PC-3 (cell line): ENCODE measurements at regions not wholly inside any gene's neighbourhood (a gene's known extent, or its start where the extent isn't known, plus 50 kb on each side); places are given as distances from the start of the nearest gene placed in this dataset.

Source experiments
- ATAC-seq: fragments of 200-7000 bp; cut with Tn5 transposase; 2 replicates; pipeline ENCODE4 v1.9.1; 2020; ENCODE audit warnings: mild to moderate bottlenecking, moderate library complexity
- BruUV-seq: library from RNA; stranded (reverse); fragments of 400-500 nt; replicated peaks from 2 replicates; lab custom pipeline; 2021; lab: Mats Ljungman, UMichigan
- CTCF ChIA-PET: fragments of 300-600 bp; sonication (Branson Sonifier 250); formaldehyde crosslinking; loops from one replicate; lab custom pipeline; 2022; ENCODE audit warnings: antibody characterized with exemption; lab: Charles Lee
- POLR2A ChIA-PET: fragments of 300-600 bp; sonication (Branson Sonifier 250); formaldehyde crosslinking; loops from one replicate; lab custom pipeline; 2022; ENCODE audit warnings: antibody characterized with exemption; ENCODE audit not compliant: unreplicated experiment; lab: Charles Lee
- DNase-seq: peaks from one replicate; pipeline ENCODE4 v3.0.0-alpha.2; 2015
- H2AFZ ChIP-seq: fragments of 300-600 bp; sonication (generic); 2 replicates; pipeline ENCODE4 v1.6.0; 2016; ENCODE audit warnings: antibody characterized with exemption, low read length
- H3F3A ChIP-seq: fragments of 300-600 bp; sonication (generic); one replicate; pipeline ENCODE4 v1.6.0; 2017; ENCODE audit warnings: antibody characterized with exemption, low read length, control low read depth, mild to moderate bottlenecking; ENCODE audit not compliant: unreplicated experiment
- H3K27ac ChIP-seq: fragments of 300-600 bp; sonication (generic); 2 replicates; pipeline ENCODE4 v1.5.1; 2016; ENCODE audit warnings: mild to moderate bottlenecking, low read length
- H3K27me3 ChIP-seq: fragments of 300-600 bp; sonication (generic); 2 replicates; pipeline ENCODE4 v1.6.1; 2016; ENCODE audit warnings: low read length, mixed read lengths
- H3K36me3 ChIP-seq: fragments of 300-600 bp; sonication (generic); 2 replicates; pipeline ENCODE4 v1.6.1; 2016; ENCODE audit warnings: low read depth, mixed run types, low read length, mixed read lengths
- H3K4me1 ChIP-seq: fragments of 300-600 bp; sonication (generic); 2 replicates; pipeline ENCODE4 v1.5.1; 2016; ENCODE audit warnings: low read length; ENCODE audit not compliant: insufficient read depth
- H3K4me2 ChIP-seq: fragments of 300-600 bp; sonication (generic); 2 replicates; pipeline ENCODE4 v1.6.0; 2016; ENCODE audit warnings: low read length
- H3K4me3 ChIP-seq: fragments of 300-600 bp; sonication (generic); 2 replicates; pipeline ENCODE4 v1.5.1; 2016; ENCODE audit warnings: mild to moderate bottlenecking, low read length, mixed read lengths
- H3K79me2 ChIP-seq: fragments of 300-600 bp; sonication (generic); 2 replicates; pipeline ENCODE4 v1.6.1; 2017; ENCODE audit warnings: low read length, mixed read lengths
- H3K9ac ChIP-seq: fragments of 300-600 bp; sonication (generic); 2 replicates; pipeline ENCODE4 v1.6.0; 2016; ENCODE audit warnings: mild to moderate bottlenecking, low read length
- H3K9me2 ChIP-seq: fragments of 300-600 bp; sonication (generic); replicated peaks from 2 replicates; pipeline ENCODE4 v1.6.1; 2016; ENCODE audit warnings: mixed run types, low read length, mixed read lengths
- H3K9me3 ChIP-seq: fragments of 300-600 bp; sonication (generic); 2 replicates; pipeline ENCODE4 v1.6.1; 2016; ENCODE audit warnings: low read length, mixed read lengths
- H4K20me1 ChIP-seq: fragments of 300-600 bp; sonication (generic); 2 replicates; pipeline ENCODE4 v1.6.1; 2016; ENCODE audit warnings: low read length, mixed read lengths
- EZH2 ChIP-seq: fragments of 300-600 bp; sonication (generic); IDR thresholded peaks from one replicate; pipeline ENCODE4 v1.6.1; 2017; ENCODE audit warnings: antibody characterized with exemption, mild to moderate bottlenecking, low read length; ENCODE audit not compliant: unreplicated experiment
- EZH2phosphoT487 ChIP-seq: fragments of 300-600 bp; sonication (generic); IDR thresholded peaks from 2 replicates; pipeline ENCODE4 v1.6.1; 2018; ENCODE audit warnings: mild to moderate bottlenecking, antibody characterized with exemption, low read length, borderline replicate concordance
- intact Hi-C: fragments of 100-400 bp; cut with micrococcal nuclease; formaldehyde crosslinking; loops from 2 replicates; pipeline ENCODE4 v1.9.0; 2023
- TF ChIP-seq, protein P1 (sequence below): fragments of 300-600 bp; sonication (generic); conservative IDR thresholded peaks from 2 replicates; pipeline ENCODE4 v1.5.1; 2017; ENCODE audit warnings: antibody characterized with exemption, low read depth, mild to moderate bottlenecking, low read length

DNA sequence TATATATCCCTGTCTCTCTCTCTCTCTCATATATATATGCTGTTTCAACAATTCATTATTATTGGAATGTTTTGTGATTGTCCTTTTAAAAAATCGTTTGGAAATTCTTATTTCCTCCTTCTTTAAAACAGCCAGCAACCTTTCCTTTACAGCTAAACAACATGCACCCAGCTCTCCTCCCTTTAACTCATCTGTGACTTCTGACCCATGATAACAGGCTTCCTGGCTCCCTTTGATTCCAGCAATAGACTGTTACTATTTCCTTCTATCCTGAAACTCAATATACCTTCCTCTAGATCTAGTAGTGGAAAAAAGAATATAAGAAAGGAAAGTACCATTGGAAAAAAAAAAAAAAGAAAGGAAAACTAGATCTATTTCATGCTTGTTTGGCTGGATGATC lies 254.7 kb upstream of the RGMB start:
- H2AFZ ChIP-seq, result no peak overlapping the region
- H3K27me3 ChIP-seq, result no peaks in the 10 kb centered on the region
- no peaks in the 10 kb centered on the region for H3K4me1 ChIP-seq
- H3K9me3 ChIP-seq, result no peaks in the 10 kb centered on the region
- H3K79me2 ChIP-seq, result no peaks in the 10 kb centered on the region
- ATAC-seq, result no peak
- intact Hi-C loops, result no loop called here
- no peaks in the 10 kb centered on the region for H3F3A ChIP-seq
- no peaks in the 10 kb centered on the region for H3K9me2 ChIP-seq
- TF ChIP-seq EZH2phosphoT487 (no peak), EZH2 (no peak)
- TF ChIP-seq, protein P1, sequence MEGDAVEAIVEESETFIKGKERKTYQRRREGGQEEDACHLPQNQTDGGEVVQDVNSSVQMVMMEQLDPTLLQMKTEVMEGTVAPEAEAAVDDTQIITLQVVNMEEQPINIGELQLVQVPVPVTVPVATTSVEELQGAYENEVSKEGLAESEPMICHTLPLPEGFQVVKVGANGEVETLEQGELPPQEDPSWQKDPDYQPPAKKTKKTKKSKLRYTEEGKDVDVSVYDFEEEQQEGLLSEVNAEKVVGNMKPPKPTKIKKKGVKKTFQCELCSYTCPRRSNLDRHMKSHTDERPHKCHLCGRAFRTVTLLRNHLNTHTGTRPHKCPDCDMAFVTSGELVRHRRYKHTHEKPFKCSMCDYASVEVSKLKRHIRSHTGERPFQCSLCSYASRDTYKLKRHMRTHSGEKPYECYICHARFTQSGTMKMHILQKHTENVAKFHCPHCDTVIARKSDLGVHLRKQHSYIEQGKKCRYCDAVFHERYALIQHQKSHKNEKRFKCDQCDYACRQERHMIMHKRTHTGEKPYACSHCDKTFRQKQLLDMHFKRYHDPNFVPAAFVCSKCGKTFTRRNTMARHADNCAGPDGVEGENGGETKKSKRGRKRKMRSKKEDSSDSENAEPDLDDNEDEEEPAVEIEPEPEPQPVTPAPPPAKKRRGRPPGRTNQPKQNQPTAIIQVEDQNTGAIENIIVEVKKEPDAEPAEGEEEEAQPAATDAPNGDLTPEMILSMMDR, result no peak
- no peak for DNase-seq
- no peaks in the 10 kb centered on the region for H4K20me1 ChIP-seq
- ChIA-PET CTCF (no interaction called here), POLR2A (no interaction called here)
- BruUV-seq, result no TSS peak
- no peak overlapping the region for H3K9ac ChIP-seq
- H3K27ac ChIP-seq, result no peak overlapping the region
- no peak overlapping the region for H3K4me3 ChIP-seq
- no peak overlapping the region for H3K4me2 ChIP-seq
- H3K36me3 ChIP-seq, result no peaks in the 10 kb centered on the region

DNA sequence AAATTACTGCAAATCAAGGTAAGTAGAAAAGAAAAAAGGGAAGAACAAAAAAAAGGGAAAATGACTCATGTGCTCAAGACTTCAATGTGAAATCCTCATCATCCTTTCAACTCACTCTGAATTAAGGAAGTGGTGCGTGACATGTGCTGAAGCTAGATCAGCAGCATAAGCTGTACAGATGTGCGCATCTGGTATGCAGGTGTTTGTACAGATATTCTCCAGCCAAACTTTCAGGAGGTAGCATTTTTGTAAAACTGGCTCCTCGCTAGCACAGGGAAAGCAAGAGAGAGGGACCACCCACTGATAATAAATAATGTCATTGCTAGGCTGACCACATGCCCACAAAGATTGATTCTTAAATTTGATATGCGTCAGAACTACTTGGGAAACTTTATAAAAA lies 253.9 kb upstream of the RGMB start:
- Histone ChIP-seq H4K20me1 (no peaks in the 10 kb centered on the region), H3K4me3 (no peak overlapping the region), H3K9me3 (no peaks in the 10 kb centered on the region), H3K27me3 (no peaks in the 10 kb centered on the region), H3K4me2 (no peak overlapping the region), H3K79me2 (no peaks in the 10 kb centered on the region), H3K4me1 (no peaks in the 10 kb centered on the region), H3F3A (no peaks in the 10 kb centered on the region), H3K9ac (no peak overlapping the region), H2AFZ (no peak overlapping the region), H3K27ac (no peak overlapping the region), H3K9me2 (no peaks in the 10 kb centered on the region), H3K36me3 (no peaks in the 10 kb centered on the region)
- POLR2A ChIA-PET, result no interaction called here
- CTCF ChIA-PET, result interaction anchor here (0.9 kb wide), 1 partner anchor 65 kb away, joined by 3 read pairs; no protein-coding TSS in a partner anchor
- TF ChIP-seq EZH2 (no peak), EZH2phosphoT487 (no peak)
- DNase-seq (no peak), ATAC-seq (no peak)
- no TSS peak for BruUV-seq
- intact Hi-C loops, result no loop called here

DNA sequence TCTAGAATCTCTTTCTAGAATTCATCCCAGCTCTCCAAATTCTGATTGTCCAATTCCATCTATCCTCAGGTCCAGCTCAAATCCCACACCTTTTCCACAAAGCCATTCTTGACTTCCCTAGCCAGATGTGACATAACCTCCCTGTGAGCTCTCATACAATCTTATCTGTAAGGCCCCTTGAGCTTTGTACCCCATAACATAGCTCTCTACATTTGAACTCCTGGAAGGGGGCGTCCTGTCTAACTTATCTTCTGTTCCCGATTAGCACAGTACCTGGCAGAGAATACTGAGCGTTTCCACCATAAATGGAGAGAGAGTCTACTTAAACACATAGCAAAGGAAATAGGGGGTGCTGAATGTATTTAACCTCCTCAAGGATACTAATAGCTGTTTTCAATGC lies 251.6 kb upstream of the RGMB start:
- Histone ChIP-seq H3K9me3 (no peaks in the 10 kb centered on the region), H3K4me3 (no peak overlapping the region), H3K27me3 (no peaks in the 10 kb centered on the region), H3K4me2 (no peak overlapping the region), H4K20me1 (no peaks in the 10 kb centered on the region), H3K27ac (no peak overlapping the region), H3F3A (no peaks in the 10 kb centered on the region), H3K4me1 (no peaks in the 10 kb centered on the region), H2AFZ (no peak overlapping the region), H3K9me2 (no peaks in the 10 kb centered on the region), H3K36me3 (no peaks in the 10 kb centered on the region), H3K79me2 (no peaks in the 10 kb centered on the region), H3K9ac (no peak overlapping the region)
- DNase-seq, result no peak
- ChIA-PET CTCF (no interaction called here), POLR2A (no interaction called here)
- TF ChIP-seq, protein P1, result no peak
- TF ChIP-seq EZH2phosphoT487 (no peak), EZH2 (no peak)
- intact Hi-C loops, result no loop called here
- BruUV-seq, result no TSS peak
- ATAC-seq, result no peak
